ENCODE measurements at regions not wholly inside any gene's neighbourhood (a gene's known extent, or its start where the extent isn't known, plus 50 kb on each side); places are given as distances from the start of the nearest gene placed in this dataset.

DNA sequence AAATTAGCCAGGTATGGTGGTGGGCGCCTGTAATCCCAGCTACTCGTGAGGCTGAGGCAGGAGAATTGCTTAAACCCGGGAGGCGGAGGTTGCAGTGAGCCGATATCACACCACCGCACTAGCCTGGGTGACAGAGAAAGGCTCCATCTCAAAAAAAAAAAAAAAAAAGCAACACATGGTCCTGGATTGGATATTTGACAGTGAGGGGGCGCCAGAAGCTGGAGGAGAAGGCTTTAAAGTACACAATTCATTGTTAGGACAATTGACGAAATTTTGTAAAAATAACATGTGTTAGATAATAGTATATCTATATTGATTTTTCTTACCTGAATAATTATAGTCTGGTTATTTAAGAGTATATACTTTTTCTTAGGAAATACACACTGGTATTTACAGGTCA lies 50.2 kb upstream of the USP25 start:
- TF ChIP-seq POLR2A (IDR thresholded peaks at IDR 0.05; ENCODE audit: low read length) = no peak
- no peak for TF ChIP-seq GATA1 (IDR thresholded peaks at IDR 0.05; ENCODE audit: low read depth, low read length)

Measured in erythroblast (primary cell).